OCI-LY7 (cell line): ENCODE measurements at regions not wholly inside any gene's neighbourhood (a gene's known extent, or its start where the extent isn't known, plus 50 kb on each side); places are given as distances from the start of the nearest gene placed in this dataset.

Experiments used
- EZH2phosphoT487 ChIP-seq: fragments of 200-600 bp; sonication (generic); IDR thresholded peaks from 2 replicates; pipeline ENCODE4 v1.6.1; 2018; ENCODE audit warnings: low read depth, borderline replicate concordance, mild to moderate bottlenecking, mixed run types, antibody characterized with exemption, low read length, moderate library complexity, mixed read lengths
- TF ChIP-seq, protein P1 (sequence below): fragments of 200-600 bp; sonication (generic); conservative IDR thresholded peaks from 2 replicates; pipeline ENCODE4 v1.5.1; 2014; ENCODE audit warnings: mild to moderate bottlenecking, antibody characterized with exemption, low read length, moderate library complexity, mixed read lengths

DNA sequence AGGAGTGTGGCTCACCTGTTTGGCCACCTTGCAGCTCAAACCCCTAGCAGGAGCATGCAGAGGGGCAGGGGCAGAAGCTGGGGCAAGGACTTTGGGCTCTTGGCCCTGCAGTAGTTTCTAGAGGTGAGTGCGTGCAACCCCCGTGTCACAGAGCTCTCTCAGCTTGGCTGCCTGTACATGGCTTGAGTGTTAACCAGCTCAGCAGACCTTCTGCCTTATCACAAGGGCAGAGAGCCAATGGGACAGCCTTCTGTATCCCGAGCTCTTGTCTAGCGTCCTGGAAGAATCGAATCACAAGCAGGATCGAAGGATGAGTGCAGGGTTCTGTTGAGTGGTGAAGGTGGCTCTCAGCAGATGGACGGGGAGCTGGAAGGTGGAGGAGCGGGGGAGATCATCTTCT is 120.3 kb upstream of the TMEM18 start:
- TF ChIP-seq, protein P1, sequence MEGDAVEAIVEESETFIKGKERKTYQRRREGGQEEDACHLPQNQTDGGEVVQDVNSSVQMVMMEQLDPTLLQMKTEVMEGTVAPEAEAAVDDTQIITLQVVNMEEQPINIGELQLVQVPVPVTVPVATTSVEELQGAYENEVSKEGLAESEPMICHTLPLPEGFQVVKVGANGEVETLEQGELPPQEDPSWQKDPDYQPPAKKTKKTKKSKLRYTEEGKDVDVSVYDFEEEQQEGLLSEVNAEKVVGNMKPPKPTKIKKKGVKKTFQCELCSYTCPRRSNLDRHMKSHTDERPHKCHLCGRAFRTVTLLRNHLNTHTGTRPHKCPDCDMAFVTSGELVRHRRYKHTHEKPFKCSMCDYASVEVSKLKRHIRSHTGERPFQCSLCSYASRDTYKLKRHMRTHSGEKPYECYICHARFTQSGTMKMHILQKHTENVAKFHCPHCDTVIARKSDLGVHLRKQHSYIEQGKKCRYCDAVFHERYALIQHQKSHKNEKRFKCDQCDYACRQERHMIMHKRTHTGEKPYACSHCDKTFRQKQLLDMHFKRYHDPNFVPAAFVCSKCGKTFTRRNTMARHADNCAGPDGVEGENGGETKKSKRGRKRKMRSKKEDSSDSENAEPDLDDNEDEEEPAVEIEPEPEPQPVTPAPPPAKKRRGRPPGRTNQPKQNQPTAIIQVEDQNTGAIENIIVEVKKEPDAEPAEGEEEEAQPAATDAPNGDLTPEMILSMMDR = no peak
- TF ChIP-seq EZH2phosphoT487 = no peak
